MM.1S (cell line): ENCODE measurements at regions not wholly inside any gene's neighbourhood (a gene's known extent, or its start where the extent isn't known, plus 50 kb on each side); places are given as distances from the start of the nearest gene placed in this dataset.

Source experiments
- DNase-seq: peaks from one replicate; pipeline ENCODE4 v3.0.0-alpha.2; 2015
- H2AFZ ChIP-seq: fragments of 300-600 bp; sonication (generic); 2 replicates; pipeline ENCODE4 v1.6.0; 2016; ENCODE audit warnings: antibody characterized with exemption, low read length
- H3F3A ChIP-seq: fragments of 300-600 bp; sonication (generic); 2 replicates; pipeline ENCODE4 v1.6.1; 2016; ENCODE audit warnings: mild to moderate bottlenecking, antibody characterized with exemption, low read length, moderate library complexity, mixed read lengths; ENCODE audit not compliant: insufficient read depth
- H3K27ac ChIP-seq: fragments of 300-600 bp; sonication (generic); 2 replicates; pipeline ENCODE4 v1.5.1; 2016; ENCODE audit warnings: mild to moderate bottlenecking, low read length
- H3K27me3 ChIP-seq: fragments of 300-600 bp; sonication (generic); replicated peaks from 2 replicates; pipeline ENCODE4 v1.6.0; 2016; ENCODE audit warnings: low read length; ENCODE audit not compliant: insufficient read depth
- H3K36me3 ChIP-seq: fragments of 300-600 bp; sonication (generic); replicated peaks from 2 replicates; pipeline ENCODE4 v1.6.1; 2016; ENCODE audit warnings: mild to moderate bottlenecking, low read length, mixed read lengths; ENCODE audit not compliant: insufficient read depth
- H3K4me1 ChIP-seq: fragments of 300-600 bp; sonication (generic); 2 replicates; pipeline ENCODE4 v1.6.1; 2016; ENCODE audit warnings: low read length, mixed read lengths
- H3K4me2 ChIP-seq: fragments of 300-600 bp; sonication (generic); 2 replicates; pipeline ENCODE4 v1.6.0; 2016; ENCODE audit warnings: low read depth, low read length
- H3K4me3 ChIP-seq: fragments of 300-600 bp; sonication (generic); 2 replicates; pipeline ENCODE4 v1.5.1; 2016; ENCODE audit warnings: low read length, mixed read lengths
- H3K79me2 ChIP-seq: fragments of 300-600 bp; sonication (generic); 2 replicates; pipeline ENCODE4 v1.6.1; 2016; ENCODE audit warnings: mixed run types, low read length, mixed read lengths
- H3K9ac ChIP-seq: fragments of 300-600 bp; sonication (generic); 2 replicates; pipeline ENCODE4 v1.6.1; 2016; ENCODE audit warnings: low read length, mixed read lengths
- H3K9me2 ChIP-seq: fragments of 300-600 bp; sonication (generic); replicated peaks from 2 replicates; pipeline ENCODE4 v1.6.1; 2016; ENCODE audit warnings: mild to moderate bottlenecking, low read length, mixed read lengths; ENCODE audit not compliant: insufficient read depth
- H3K9me3 ChIP-seq: fragments of 300-600 bp; sonication (generic); replicated peaks from 2 replicates; pipeline ENCODE4 v1.6.1; 2016; ENCODE audit warnings: mild to moderate bottlenecking, low read length, mixed read lengths; ENCODE audit not compliant: insufficient read depth
- H4K20me1 ChIP-seq: fragments of 300-600 bp; sonication (generic); 2 replicates; pipeline ENCODE4 v1.6.1; 2016; ENCODE audit warnings: mild to moderate bottlenecking, low read length, moderate library complexity, mixed read lengths; ENCODE audit not compliant: insufficient read depth
- CTCF ChIP-seq: fragments of 300-600 bp; sonication (generic); IDR thresholded peaks from 2 replicates; pipeline ENCODE4 v1.5.1; 2016; ENCODE audit warnings: antibody characterized with exemption, low read length, mixed read lengths
- EZH2 ChIP-seq: fragments of 300-600 bp; sonication (generic); optimal IDR thresholded peaks from 2 replicates; pipeline ENCODE3; 2017; ENCODE audit warnings: low read depth, mild to moderate bottlenecking, antibody characterized with exemption, low read length, mixed read lengths
- EZH2phosphoT487 ChIP-seq: fragments of 300-600 bp; sonication (generic); IDR thresholded peaks from 2 replicates; pipeline ENCODE4 v1.6.1; 2018; ENCODE audit warnings: antibody characterized with exemption, low read length

- Histone ChIP-seq H3K27ac (no peak overlapping the region), H3K79me2 (no peaks in the 10 kb centered on the region), H3K27me3 (no peaks in the 10 kb centered on the region), H3K4me2 (no peak overlapping the region), H2AFZ (no peak overlapping the region), H3K36me3 (no peaks in the 10 kb centered on the region), H3K4me1 (peaks cover 8% of the 10 kb centered on the region; the same call in 1 of the 2 replicates), H3K9ac (no peak overlapping the region), H3F3A (no peaks in the 10 kb centered on the region), H3K4me3 (no peak overlapping the region), H3K9me3 (no peaks in the 10 kb centered on the region), H4K20me1 (no peaks in the 10 kb centered on the region), H3K9me2 (no peaks in the 10 kb centered on the region)
- DNase-seq, result no peak
- TF ChIP-seq EZH2phosphoT487 (no peak), CTCF (no peak), EZH2 (no peak)
These were observed 619.0 kb downstream of the ANKRD7 start for GRCh38 chr7:118843456-118843855.

GRCh38 chr7:118844748-118845147 is 620.2 kb downstream of the ANKRD7 start:
- no peaks in the 10 kb centered on the region for H4K20me1 ChIP-seq
- H3K4me3 ChIP-seq, result no peak overlapping the region
- peaks cover 8% of the 10 kb centered on the region; the same call in 1 of the 2 replicates for H3K4me1 ChIP-seq
- no peaks in the 10 kb centered on the region for H3K9me3 ChIP-seq
- H3K9me2 ChIP-seq, result no peaks in the 10 kb centered on the region
- H3K27ac ChIP-seq, result no peak overlapping the region
- DNase-seq, result no peak
- no peaks in the 10 kb centered on the region for H3F3A ChIP-seq
- no peaks in the 10 kb centered on the region for H3K36me3 ChIP-seq
- H3K4me2 ChIP-seq, result no peak overlapping the region
- H3K79me2 ChIP-seq, result no peaks in the 10 kb centered on the region
- no peak overlapping the region for H2AFZ ChIP-seq
- H3K9ac ChIP-seq, result no peak overlapping the region
- no peaks in the 10 kb centered on the region for H3K27me3 ChIP-seq
- no peak for TF ChIP-seq CTCF

- no peaks in the 10 kb centered on the region for H3K79me2 ChIP-seq
- H3F3A ChIP-seq, result no peaks in the 10 kb centered on the region
- no peaks in the 10 kb centered on the region for H3K9me3 ChIP-seq
- H4K20me1 ChIP-seq, result no peaks in the 10 kb centered on the region
- H3K9ac ChIP-seq, result no peak overlapping the region
- no peak for DNase-seq
- no peak overlapping the region for H2AFZ ChIP-seq
- peaks cover 8% of the 10 kb centered on the region; the same call in 1 of the 2 replicates for H3K4me1 ChIP-seq
- no peak for TF ChIP-seq EZH2phosphoT487
- no peak for TF ChIP-seq EZH2
- no peak for TF ChIP-seq CTCF
- no peaks in the 10 kb centered on the region for H3K27me3 ChIP-seq
- no peaks in the 10 kb centered on the region for H3K9me2 ChIP-seq
- H3K4me2 ChIP-seq, result no peak overlapping the region
- H3K27ac ChIP-seq, result no peak overlapping the region
- H3K36me3 ChIP-seq, result no peaks in the 10 kb centered on the region
- no peak overlapping the region for H3K4me3 ChIP-seq
These were observed 621.3 kb downstream of the ANKRD7 start for GRCh38 chr7:118845791-118846190.
